GM21825 (cell line): ENCODE measurements at regions not wholly inside any gene's neighbourhood (a gene's known extent, or its start where the extent isn't known, plus 50 kb on each side); places are given as distances from the start of the nearest gene placed in this dataset.
"Not testable (repeated sequence)": the region's sequence is repeated elsewhere in the genome, so short reads cannot be mapped to it uniquely, and the experiment has no call there.

Experiments used
- ATAC-seq: cut with Tn5 transposase; IDR thresholded peaks from one replicate; pipeline ENCODE4 v1.9.1; 2021; ENCODE audit warnings: mild to moderate bottlenecking, moderate library complexity; ENCODE audit not compliant: unreplicated experiment

DNA sequence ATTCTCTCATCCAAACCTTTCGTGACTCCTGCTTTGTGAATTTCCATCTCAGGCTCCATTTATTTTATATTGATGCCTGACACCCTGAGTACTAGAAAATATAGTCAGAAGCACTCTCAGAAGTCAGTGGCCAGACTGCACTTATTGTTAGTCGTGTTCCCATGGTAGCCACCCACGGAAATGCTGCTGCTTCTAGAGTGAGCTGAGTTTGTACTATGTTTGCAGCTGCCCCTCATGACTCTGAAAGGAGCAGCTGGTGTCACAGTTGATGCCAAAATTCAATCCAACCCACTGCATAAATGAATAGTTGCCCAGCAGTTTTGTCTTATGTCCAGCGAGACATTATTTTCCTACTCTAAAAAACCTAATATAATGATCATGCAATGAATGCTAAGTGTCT, 265.2 kb upstream of the SPHKAP start:
- ATAC-seq: no peak

GRCh38 chr2:228444161-228444560, 262.7 kb upstream of the SPHKAP start:
- no peak for ATAC-seq

- no peak for ATAC-seq
Observed at GRCh38 chr2:228433721-228434120, 252.2 kb upstream of the SPHKAP start.

DNA sequence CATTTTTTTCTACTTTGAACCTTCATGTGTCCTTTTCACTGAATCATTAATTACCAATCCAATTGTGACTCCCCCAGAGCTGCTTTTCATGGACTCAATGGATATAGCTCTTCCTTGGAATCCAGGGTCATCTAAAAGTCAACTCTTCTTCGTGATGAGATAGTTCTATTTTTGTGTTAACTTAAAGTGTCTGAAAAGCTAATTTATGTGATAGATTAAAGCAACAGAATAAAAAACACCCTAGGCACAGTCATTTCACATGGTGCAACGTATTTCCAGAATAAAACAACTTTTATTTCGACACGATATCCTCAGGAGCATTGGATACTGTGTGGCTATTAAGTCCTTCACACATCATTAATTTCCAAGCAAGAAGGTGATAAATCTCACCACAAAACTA, 250.6 kb upstream of the SPHKAP start:
- no peak for ATAC-seq

GRCh38 chr2:228430986-228431385, 249.5 kb upstream of the SPHKAP start:
- no peak for ATAC-seq

DNA sequence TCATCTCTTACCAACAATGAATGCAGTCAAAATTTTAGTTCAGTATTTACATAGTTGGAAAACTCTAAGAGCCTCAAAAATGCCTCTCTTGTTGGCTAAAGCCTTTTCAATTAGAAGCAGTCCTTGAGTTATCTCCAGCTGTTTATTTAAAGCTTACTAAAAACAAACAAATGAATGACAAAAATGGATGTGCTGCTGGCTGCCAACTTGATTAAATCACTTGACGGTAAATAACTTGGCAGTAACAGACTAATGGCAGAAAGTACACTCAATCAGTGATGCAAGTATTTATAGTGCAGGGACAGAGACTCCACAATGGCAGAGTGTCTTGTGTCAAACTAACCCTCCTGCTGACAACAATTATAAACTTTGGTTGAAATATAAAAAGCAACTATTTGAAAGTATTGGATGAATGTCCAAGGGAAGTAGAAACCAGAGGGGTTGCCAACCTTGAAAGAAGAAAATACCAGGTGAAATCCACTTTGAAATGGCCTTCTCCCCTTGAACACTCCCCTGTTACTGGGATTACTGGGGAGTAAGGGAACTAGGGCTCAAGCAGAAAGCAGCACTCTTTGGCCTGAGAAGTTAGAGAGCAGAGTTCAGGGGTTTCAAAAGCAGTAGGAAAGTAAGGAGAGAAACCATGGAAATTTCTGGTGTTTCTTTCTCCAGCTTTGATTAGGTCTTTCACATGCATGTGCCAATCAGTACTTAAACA, 245.2 kb upstream of the SPHKAP start:
- ATAC-seq: no peak

DNA sequence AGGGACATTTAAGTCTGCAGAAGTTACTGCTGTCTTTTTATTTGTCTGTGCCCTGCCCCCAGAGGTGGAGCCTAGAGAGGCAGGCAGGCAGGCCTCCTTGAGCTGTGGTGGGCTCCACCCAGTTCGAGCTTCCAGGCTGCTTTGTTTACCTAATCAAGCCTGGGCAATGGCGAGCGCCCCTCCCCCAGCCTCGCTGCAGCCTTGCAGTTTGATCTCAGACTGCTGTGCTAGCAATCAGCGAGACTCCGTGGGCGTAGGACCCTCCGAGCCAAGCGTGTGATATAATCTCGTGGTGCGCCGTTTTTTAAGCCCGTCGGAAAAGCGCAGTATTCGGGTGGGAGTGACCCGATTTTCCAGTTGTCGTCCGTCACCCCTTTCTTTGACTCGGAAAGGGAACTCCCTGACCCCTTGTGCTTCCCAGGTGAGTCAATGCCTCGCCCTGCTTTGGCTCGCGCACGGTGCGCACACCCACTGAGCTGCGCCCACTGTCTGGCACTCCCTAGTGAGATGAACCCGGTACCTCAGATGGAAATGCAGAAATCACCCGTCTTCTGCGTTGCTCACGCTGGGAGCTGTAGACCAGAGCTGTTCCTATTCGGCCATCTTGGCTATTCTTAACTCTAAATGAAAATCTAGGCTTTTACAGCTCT, 244.0 kb upstream of the SPHKAP start:
- not testable (repeated sequence) for ATAC-seq

- ATAC-seq: no peak
Observed at GRCh38 chr2:228417956-228418355, 236.5 kb upstream of the SPHKAP start.

DNA sequence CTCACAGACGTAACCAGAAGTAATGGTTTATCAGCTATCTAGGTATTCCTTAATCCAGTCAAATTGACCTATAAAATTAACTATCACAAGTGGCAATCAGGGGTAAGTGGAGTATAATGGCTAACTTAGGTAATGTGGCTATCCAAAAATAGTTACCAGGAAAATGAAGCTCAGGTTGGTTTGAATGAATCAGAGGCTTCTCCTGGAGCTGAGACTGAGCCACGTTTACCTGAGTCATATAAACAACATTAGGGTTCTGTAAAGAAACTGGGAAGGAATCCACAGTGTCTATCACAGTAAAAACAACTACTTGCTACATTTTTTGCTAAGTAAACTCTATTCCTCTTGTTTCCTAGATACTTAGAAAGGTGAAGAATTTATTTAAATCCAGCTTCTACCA, 236.0 kb upstream of the SPHKAP start:
- ATAC-seq: no peak

DNA sequence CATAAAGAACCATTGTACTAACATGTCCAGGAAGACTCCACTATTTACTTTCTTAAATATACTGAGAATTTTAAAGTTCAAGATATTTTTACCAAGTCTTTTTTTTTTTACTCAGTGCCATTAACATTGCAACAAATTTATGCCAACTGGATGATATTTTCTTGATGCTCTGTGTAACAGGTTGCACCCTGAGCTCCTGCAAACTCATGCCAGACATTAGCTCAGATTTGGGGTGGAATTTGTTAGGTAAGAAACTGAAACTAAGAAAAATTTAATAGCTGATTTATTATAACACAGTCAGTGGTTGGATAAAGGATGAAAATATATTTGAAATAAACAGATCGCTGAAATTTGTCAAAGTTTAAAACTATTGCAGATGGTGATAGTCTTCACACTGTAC, 228.6 kb upstream of the SPHKAP start:
- ATAC-seq: no peak

DNA sequence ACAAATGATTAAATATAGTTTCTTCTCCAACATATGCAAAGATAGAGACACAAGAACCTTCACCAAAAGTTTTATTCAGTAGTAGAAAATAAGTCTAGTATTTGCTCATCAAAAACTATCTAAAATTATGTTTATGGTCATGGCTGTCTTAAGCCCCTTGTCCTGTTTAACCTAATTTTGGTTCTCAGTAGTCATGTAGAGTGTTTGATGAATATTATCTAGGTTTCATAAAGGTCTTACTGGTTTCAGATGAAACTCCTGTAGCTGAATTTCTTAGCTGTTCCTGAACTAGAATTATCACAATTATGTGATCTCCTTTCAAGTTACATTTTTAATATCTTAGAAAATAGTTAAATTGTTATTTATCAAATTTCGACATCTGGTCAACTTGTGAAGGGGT, 228.0 kb upstream of the SPHKAP start:
- no peak for ATAC-seq

DNA sequence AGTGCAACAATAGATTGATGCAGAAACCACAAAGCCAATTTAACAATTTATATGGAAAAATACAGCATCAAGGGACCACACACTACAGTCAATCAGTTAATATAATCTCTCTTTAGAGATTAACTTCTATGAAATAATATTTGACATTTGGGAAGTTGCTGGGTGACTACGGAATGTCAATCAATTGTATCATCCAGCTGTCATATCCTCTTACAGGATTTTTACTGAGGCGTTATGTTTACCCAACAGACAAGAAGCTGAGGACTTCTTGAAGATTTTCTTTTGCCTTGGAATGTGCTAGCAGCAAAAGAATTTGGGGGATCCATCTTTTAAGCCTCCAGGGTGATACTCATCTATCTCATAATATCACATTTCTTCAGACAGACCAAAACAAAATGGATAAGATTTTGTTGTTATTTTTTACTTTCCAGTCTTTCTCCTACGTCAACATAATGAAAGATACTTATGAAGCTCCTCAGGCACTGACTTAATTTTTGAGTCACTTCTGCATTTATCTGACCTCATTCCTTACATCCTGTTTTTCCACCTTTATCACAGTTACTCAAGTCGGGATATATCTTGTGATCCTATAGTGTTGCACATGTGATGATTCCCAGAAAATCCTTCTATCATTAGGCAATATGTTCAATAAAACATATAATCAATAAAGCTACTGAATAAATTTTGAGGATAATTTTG, 227.2 kb upstream of the SPHKAP start:
- ATAC-seq: no peak

DNA sequence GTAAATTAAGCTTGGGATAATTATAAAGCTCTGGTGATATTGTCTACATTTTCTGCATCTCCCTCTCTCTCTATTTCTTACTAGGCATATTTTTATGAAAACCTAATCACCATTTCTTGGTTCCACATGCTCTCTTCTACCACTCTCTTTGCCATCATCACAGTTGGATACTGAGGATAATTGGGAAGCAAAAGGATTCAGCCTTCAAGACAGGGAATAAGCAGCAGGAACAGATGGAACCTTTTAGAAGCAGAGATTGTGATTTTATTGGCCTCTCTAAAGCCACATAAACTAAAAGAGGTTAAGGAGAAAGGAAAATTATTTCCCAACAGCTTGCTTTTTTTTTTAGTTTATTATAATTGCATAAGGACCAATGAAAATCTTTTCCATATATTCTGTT, 226.3 kb upstream of the SPHKAP start:
- no peak for ATAC-seq

DNA sequence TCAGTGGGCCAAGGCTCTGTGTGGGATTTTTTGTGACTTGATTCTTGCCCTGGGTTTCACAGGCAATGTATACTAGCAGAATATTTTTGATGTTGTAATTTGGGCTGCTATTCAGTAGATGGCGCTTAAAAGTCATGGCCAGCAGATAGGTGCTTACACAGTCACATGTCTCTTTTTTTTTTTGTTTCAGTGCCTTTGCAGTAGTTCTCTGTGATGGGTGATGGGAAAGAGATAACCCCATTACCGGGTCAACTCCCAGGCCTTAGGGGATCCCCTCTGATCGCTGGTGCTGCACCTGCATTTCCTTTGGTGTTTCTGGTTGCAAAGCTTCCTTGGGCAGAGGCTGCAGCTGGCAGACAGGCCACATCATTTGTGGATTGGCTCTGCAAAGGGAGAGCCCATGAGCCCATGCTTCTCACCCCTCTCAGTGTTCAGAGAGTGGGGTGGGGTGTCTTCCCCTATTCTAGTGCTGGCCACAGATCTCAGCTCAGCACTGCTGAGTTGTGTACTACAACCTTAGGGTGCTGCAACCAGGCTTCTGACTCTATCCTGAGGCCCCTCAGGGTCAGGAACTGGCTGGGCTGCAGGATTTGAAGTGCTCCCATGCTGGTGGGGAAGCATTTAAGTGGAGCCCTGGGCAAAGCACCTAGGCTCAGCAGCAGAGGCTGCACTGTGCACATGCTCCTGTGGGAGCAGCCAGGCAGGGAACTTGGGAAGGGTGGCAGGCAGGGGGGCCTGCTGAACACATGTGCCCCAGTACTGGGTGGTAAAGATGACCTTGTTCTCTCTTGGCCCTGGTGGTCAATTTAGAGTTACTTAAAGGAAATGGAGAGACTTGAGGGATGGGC, 219.8 kb upstream of the SPHKAP start:
- ATAC-seq: no peak

- no peak for ATAC-seq
Observed at GRCh38 chr2:228387776-228388175, 206.3 kb upstream of the SPHKAP start.

DNA sequence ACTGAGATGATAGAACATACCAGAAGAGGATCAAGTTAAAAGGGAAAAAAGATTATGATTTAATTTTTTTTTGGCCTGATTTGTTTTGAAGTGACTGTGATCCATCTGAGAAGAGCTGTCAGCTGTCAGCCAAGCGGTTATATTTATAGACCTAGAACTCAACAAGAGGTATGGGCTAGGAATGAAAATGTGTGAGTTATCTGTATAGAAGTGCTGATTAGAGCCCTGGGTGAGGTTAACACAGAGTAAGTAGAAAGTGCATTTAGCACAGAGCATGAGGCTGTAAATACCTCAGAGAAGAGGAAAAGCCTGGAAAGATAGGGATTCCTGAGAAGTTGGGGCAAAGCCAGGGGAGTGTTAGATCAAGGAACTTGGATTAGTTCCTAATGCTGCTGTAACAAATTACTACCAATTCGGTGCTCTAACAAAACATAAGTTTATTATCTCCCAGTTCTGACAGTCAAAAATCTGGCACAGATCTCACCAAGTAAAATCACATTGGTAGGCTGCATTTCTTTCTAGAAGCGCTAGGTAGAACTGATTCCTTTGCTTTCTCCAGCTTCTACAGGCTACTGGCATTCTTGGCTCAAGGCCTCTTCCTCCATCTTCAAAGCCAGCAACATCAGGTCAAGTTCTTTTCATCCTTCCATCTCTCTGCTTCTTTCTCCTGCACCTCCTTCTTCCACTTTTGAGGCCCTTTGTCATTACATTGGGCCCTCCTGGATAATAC, 197.4 kb upstream of the SPHKAP start:
- no peak for ATAC-seq

DNA sequence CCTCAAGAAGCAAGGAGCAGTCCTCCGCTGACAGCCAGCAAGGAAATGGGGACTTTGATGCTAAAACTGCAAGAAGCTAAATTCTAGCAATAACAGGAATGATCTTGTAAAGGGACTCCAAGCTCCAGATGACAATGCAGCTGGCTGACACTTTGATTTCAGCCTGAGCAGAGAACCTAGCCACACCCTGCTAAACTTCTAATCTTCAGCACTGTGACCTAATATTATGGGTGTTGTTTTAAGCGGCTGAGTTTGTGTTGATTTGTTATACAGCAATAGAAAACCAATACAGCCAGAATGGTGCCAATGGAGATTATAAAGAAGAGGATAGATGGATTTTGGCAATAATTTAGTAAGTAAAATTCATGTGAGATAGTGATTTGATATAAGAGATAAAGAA, 196.7 kb upstream of the SPHKAP start:
- ATAC-seq: no peak

- no peak for ATAC-seq
Observed at GRCh38 chr2:228377533-228377932, 196.0 kb upstream of the SPHKAP start.

GRCh38 chr2:228374741-228375140, 193.3 kb upstream of the SPHKAP start:
- no peak for ATAC-seq

- ATAC-seq: no peak
Observed at GRCh38 chr2:228373191-228373590, 191.7 kb upstream of the SPHKAP start.

DNA sequence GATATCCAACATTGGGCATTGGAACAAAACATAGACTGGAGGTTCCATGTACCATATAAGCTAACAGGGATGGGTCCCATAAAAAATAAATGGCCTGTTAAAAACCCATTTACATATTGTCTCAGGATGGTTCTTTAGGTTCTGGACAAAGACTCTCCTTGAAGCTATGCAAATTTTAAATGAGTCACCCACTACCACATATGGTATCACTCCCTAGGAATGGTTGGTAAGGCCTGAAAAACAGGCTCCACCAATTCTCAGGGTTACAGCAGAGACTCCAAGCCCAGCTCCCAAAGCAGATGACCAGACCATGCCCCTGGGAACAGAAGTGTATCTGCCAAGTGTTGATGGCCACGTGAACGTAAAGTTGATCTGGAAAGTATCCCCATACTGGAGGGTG, 190.7 kb upstream of the SPHKAP start:
- ATAC-seq: no peak
